MG63 (cell line): ENCODE measurements at regions not wholly inside any gene's neighbourhood (a gene's known extent, or its start where the extent isn't known, plus 50 kb on each side); places are given as distances from the start of the nearest gene placed in this dataset.
"Not testable (repeated sequence)": the region's sequence is repeated elsewhere in the genome, so short reads cannot be mapped to it uniquely, and the experiment has no call there.

Experiments used
- DNase-seq: peaks from one replicate; pipeline ENCODE4 v3.0.0-alpha.2; 2020
- H3K27me3 ChIP-seq: fragments of 250-450 bp; sonication (Bioruptor Pico); 2 replicates; pipeline ENCODE4 v1.5.1; 2020; ENCODE audit warnings: mild to moderate bottlenecking, moderate library complexity
- H3K36me3 ChIP-seq: fragments of 250-450 bp; sonication (Bioruptor Pico); 2 replicates; pipeline ENCODE4 v1.5.1; 2020; ENCODE audit warnings: mild to moderate bottlenecking, moderate library complexity
- H3K4me3 ChIP-seq: fragments of 250-450 bp; sonication (Bioruptor Pico); 2 replicates; pipeline ENCODE4 v1.5.1; 2020; ENCODE audit warnings: mild to moderate bottlenecking, moderate library complexity
- H3K9me3 ChIP-seq: fragments of 250-450 bp; sonication (Bioruptor Pico); 2 replicates; pipeline ENCODE4 v1.5.1; 2020; ENCODE audit warnings: mild to moderate bottlenecking, moderate library complexity

- Histone ChIP-seq H3K36me3 (no peaks in the 10 kb centered on the region), H3K9me3 (no peaks in the 10 kb centered on the region), H3K4me3 (no peak overlapping the region), H3K27me3 (no peaks in the 10 kb centered on the region)
- no peak for DNase-seq
Observed at GRCh38 chr5:58326022-58326421, 133.9 kb downstream of the PLK2 start.

DNA sequence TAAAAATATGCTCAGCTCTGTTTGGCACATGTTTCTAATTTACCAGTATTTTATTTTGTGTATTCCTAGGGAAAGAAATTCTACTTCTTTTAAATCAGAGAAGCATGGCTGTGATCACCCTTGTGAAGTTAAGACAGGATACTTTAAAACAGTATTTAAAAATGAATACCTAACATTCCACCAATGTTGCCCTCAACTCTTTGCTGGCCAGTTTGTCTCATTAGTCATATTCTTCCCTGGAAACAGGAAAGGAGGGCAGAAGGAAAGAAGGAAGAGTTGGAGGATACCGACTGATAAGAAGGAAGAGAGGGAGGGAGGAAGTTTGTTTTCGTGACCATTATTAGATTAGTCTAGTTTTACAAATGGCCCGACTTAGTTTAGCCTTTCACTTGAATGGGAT, 137.4 kb downstream of the PLK2 start:
- Histone ChIP-seq H3K36me3 (no peaks in the 10 kb centered on the region), H3K27me3 (no peaks in the 10 kb centered on the region), H3K4me3 (no peak overlapping the region), H3K9me3 (no peaks in the 10 kb centered on the region)
- DNase-seq: no peak

GRCh38 chr5:58318468-58318867, 141.4 kb downstream of the PLK2 start:
- DNase-seq: no peak

DNA sequence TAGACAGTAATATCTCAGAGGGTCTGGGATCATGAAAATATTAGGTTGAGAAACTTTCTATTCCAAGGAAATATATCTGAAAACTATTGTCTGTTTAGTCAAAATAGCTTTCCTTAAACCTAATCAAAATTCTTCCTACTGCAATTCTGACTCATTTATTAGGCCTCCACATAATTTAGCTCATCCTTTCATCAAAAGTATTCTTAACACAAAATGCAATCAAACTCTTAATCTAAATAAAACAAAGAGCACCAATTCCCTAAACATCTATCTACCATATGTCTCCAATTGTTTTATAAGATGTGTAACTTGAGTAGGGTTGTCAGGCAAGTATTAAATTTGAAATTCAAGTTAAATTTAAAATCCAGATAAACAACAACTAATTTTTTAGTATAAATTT, 142.1 kb downstream of the PLK2 start:
- Histone ChIP-seq H3K4me3 (no peak overlapping the region), H3K9me3 (no peaks in the 10 kb centered on the region), H3K27me3 (no peaks in the 10 kb centered on the region), H3K36me3 (no peaks in the 10 kb centered on the region)
- no peak for DNase-seq

More at GRCh38 chr5:58318468-58318867, 141.4 kb downstream of the PLK2 start:
- no peaks in the 10 kb centered on the region for H3K27me3 ChIP-seq
- no peak overlapping the region for H3K4me3 ChIP-seq
- H3K9me3 ChIP-seq: no peaks in the 10 kb centered on the region
- no peaks in the 10 kb centered on the region for H3K36me3 ChIP-seq

- Histone ChIP-seq H3K27me3 (no peaks in the 10 kb centered on the region), H3K36me3 (no peaks in the 10 kb centered on the region), H3K9me3 (no peaks in the 10 kb centered on the region), H3K4me3 (no peak overlapping the region)
- no peak for DNase-seq
Observed at GRCh38 chr5:58317009-58317408, 142.9 kb downstream of the PLK2 start.

DNA sequence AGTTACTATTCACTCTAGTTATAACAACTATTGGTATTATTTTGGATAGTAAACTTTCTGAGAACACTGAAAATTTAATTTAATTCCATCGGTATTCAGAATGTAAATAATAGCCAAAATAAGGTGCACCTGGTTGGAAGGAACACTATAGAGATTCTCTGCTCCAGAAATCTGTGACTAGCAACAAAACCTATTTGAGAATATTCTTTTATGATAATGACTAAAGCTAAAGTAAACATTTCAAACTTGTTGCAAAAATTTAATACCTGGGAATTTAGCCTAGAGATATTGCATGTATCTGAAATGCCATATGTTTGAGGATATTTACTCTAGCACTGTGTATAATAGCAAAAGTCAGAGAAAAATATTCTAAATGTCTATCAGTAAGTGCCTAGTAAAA, 144.1 kb downstream of the PLK2 start:
- Histone ChIP-seq H3K9me3 (no peaks in the 10 kb centered on the region), H3K4me3 (no peak overlapping the region), H3K36me3 (no peaks in the 10 kb centered on the region), H3K27me3 (no peaks in the 10 kb centered on the region)
- DNase-seq: no peak

- no peaks in the 10 kb centered on the region for H3K27me3 ChIP-seq
- H3K36me3 ChIP-seq: no peaks in the 10 kb centered on the region
- no peaks in the 10 kb centered on the region for H3K9me3 ChIP-seq
- DNase-seq: no peak
- no peak overlapping the region for H3K4me3 ChIP-seq
Observed at GRCh38 chr5:58314356-58315210, 145.3 kb downstream of the PLK2 start.

DNA sequence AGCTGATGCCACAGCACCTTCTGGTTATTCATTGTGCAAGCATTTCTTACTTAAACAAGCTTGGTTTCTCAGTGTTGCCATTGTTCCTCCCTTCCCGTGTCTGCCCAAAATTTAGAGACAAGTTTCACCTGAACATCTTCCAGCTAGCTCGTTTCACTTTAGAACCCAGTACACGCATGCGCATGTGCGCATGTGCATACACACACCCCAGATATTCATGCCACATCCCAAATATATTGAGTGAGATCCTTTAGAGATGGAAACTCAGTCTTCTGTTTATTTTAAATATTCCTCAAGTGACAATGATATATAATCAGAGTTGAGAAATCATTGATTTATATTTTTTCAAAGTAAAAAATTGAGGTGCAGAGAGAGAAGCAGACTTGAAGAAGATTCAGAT, 147.6 kb downstream of the PLK2 start:
- Histone ChIP-seq H3K36me3 (no peaks in the 10 kb centered on the region), H3K27me3 (no peaks in the 10 kb centered on the region), H3K4me3 (no peak overlapping the region), H3K9me3 (no peaks in the 10 kb centered on the region; the same call in 1 of the 2 replicates)
- no peak for DNase-seq

DNA sequence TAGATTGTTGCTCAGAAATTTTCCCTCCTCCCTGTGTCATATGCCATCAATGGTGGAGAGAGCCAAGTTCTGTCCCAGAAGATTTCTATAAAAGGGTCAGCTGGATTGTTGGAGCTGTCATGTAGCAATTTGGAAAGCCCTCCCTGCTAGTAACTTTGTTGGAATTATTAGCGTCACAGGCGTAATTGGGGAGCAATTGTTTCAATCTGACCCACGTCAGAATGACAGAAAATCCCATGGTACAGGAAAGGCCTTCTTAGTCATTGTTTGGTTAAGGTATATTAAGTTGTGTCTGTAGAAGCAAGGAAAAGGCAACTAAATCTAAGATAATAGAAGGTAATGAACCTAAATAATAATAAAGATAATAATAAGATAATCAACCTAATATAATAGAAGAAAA, 148.4 kb downstream of the PLK2 start:
- DNase-seq: no peak
- Histone ChIP-seq H3K36me3 (no peaks in the 10 kb centered on the region), H3K9me3 (no peaks in the 10 kb centered on the region; the same call in 1 of the 2 replicates), H3K27me3 (no peaks in the 10 kb centered on the region), H3K4me3 (no peak overlapping the region)

GRCh38 chr5:58308384-58308783, 151.5 kb downstream of the PLK2 start:
- not testable (repeated sequence) for H3K4me3 ChIP-seq, H3K9me3 ChIP-seq, H3K36me3 ChIP-seq, H3K27me3 ChIP-seq, DNase-seq

DNA sequence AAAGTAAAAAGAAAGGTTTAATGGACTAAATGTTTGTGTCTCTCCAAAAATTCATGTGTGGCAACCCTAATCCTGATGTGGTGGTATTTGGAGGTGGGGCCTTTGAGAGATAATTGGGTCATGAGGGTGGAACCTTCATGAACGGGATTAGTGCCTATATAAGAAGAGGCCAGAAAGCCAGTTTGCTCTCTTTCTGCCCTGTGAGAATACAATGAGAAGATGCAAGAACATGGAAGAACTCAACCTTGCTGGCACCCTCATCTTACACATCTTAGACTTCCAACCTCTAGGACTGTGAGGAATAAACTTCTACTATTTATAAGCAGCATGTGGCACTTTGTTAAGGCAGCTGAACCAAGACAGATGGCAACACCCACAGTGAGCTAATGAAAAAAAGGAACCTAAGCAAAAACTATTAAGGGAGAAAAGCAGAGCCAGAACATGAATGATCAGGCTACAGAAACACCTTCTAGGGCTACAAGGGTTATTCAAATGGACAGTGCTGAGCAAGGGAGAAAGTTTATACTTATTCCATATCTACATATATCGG, 159.5 kb downstream of the PLK2 start:
- no peaks in the 10 kb centered on the region for H3K27me3 ChIP-seq
- no peaks in the 10 kb centered on the region for H3K9me3 ChIP-seq
- no peaks in the 10 kb centered on the region for H3K36me3 ChIP-seq
- H3K4me3 ChIP-seq: no peak overlapping the region
- no peak for DNase-seq

- no peak for DNase-seq
Observed at GRCh38 chr5:58299256-58299655, 160.6 kb downstream of the PLK2 start.

DNA sequence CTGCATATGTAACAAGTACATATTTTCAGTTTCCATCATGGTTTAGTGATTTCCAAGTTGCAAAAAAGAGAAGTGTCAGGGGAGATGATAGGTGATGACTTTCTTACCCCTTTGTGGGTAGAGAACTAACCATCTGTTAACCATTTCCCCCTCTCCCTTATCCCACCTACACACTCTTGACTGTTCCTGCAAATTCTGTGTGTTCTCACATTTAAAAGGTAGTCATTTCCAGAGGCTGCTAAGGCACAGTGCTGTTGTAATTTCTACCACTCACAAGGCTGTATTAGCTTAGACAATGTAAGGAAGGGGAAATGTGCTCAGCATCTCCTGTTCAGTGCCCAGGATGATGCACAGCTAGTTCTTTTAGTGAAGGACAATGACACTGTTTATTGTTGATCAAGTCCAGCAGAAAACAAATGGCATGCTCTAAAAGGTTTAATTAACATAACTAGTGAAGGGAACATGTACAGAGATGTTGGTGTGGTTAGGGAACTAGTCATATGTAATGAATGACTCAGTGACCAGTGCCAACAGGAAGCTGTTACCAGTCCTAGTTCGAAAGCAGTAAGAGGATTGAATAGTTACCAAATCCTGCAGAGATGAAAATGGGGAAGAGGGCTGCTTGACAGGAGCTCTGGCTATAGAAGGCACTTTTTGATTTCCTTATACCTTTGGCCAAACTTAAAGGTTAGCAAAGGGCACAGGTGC, 165.1 kb downstream of the PLK2 start:
- H3K27me3 ChIP-seq: no peaks in the 10 kb centered on the region
- no peak overlapping the region for H3K4me3 ChIP-seq
- DNase-seq: no peak
- H3K36me3 ChIP-seq: no peaks in the 10 kb centered on the region
- H3K9me3 ChIP-seq: no peaks in the 10 kb centered on the region

More at GRCh38 chr5:58299256-58299655, 160.6 kb downstream of the PLK2 start:
- Histone ChIP-seq H3K36me3 (no peaks in the 10 kb centered on the region), H3K27me3 (no peaks in the 10 kb centered on the region), H3K4me3 (no peak overlapping the region), H3K9me3 (no peaks in the 10 kb centered on the region)

DNA sequence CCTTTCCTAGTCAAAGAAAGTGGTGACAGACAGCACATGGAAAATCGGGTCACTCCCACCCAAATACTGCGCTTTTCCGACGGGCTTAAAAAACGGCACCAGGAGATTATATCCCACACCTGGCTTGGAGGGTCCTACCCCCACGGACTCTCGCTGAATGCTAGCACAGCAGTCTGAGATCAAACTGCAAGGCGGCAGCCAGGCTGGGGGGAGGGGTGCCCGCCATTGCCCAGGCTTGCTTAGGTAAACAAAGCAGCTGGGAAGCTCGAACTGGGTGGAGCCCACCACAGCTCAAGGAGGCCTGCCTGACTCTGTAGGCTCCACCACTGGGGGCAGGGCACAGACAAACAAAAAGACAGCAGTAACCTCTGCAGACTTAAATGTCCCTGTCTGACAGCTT, 171.6 kb downstream of the PLK2 start:
- not testable (repeated sequence) for H3K27me3 ChIP-seq, H3K4me3 ChIP-seq, DNase-seq, H3K36me3 ChIP-seq, H3K9me3 ChIP-seq

DNA sequence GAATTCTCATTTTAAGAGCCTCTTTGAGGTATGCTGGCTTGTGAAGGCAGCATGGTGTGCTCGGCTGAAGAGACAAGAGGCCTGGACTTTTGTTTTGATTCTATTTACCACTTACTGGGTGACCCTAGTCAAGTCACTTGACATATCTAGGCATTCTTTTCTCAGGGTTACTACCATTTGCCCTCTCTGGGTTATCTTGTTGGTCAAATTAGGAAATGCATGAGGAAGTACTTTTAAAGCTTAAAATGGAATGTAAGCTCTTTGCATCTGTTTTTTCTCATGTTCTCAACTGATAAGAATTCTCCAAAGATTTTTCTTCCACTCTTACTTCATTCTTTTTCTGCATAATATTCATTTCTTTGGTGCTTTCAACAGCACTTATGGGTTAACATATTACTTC, 173.1 kb downstream of the PLK2 start:
- no peak for DNase-seq
- H3K36me3 ChIP-seq: no peaks in the 10 kb centered on the region
- no peaks in the 10 kb centered on the region for H3K27me3 ChIP-seq
- H3K9me3 ChIP-seq: no peaks in the 10 kb centered on the region
- no peak overlapping the region for H3K4me3 ChIP-seq

DNA sequence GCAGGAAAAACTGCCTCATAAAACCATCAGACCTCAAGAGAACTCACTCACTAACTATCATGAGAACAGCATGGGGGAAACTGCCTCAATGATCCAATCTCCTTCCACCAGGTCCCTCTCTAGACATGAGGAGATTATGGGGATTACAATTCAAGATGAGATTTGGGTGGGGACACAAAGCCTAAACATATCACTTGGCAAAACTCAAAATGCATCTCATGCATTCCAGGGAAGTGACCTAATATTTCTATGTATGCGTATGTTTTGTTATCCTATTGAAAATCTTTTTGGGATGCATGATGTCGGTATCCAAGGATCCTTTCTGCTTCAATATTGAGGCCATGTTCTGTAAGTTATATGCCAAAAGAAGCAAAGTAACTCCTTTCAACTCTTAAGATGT, 174.0 kb downstream of the PLK2 start:
- Histone ChIP-seq H3K4me3 (no peak overlapping the region), H3K36me3 (no peaks in the 10 kb centered on the region), H3K27me3 (no peaks in the 10 kb centered on the region), H3K9me3 (no peaks in the 10 kb centered on the region)
- no peak for DNase-seq

DNA sequence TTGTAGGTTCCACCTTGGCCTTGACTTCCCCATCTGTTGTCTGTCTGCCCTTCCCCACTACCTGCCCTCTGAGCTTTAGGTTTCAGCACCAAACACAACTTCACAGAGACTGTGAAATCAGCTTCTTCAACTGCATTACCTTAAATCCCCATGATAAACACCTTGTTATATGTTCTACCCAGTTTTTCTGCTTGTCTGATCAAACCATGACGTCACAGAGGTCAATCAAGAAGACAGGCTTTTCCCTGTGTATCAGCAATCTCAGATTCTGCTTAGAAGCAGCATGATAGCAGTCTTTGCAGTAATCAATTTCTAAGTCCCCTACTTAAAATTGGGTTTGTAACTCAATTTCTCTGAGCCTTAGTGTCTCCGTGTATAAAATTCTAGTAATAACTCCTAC, 175.0 kb downstream of the PLK2 start:
- no peak for DNase-seq
- no peaks in the 10 kb centered on the region for H3K36me3 ChIP-seq
- H3K9me3 ChIP-seq: no peaks in the 10 kb centered on the region
- H3K4me3 ChIP-seq: no peak overlapping the region
- no peaks in the 10 kb centered on the region for H3K27me3 ChIP-seq

GRCh38 chr5:58281189-58281588, 178.7 kb downstream of the PLK2 start:
- H3K4me3 ChIP-seq: no peak overlapping the region
- H3K27me3 ChIP-seq: no peaks in the 10 kb centered on the region
- DNase-seq: no peak
- no peaks in the 10 kb centered on the region for H3K9me3 ChIP-seq
- H3K36me3 ChIP-seq: no peaks in the 10 kb centered on the region
